ENCODE measurements at regions not wholly inside any gene's neighbourhood (a gene's known extent, or its start where the extent isn't known, plus 50 kb on each side); places are given as distances from the start of the nearest gene placed in this dataset.

- H2AFZ ChIP-seq (ENCODE audit: low read length), result no peak overlapping the region
- TF ChIP-seq, protein P1, sequence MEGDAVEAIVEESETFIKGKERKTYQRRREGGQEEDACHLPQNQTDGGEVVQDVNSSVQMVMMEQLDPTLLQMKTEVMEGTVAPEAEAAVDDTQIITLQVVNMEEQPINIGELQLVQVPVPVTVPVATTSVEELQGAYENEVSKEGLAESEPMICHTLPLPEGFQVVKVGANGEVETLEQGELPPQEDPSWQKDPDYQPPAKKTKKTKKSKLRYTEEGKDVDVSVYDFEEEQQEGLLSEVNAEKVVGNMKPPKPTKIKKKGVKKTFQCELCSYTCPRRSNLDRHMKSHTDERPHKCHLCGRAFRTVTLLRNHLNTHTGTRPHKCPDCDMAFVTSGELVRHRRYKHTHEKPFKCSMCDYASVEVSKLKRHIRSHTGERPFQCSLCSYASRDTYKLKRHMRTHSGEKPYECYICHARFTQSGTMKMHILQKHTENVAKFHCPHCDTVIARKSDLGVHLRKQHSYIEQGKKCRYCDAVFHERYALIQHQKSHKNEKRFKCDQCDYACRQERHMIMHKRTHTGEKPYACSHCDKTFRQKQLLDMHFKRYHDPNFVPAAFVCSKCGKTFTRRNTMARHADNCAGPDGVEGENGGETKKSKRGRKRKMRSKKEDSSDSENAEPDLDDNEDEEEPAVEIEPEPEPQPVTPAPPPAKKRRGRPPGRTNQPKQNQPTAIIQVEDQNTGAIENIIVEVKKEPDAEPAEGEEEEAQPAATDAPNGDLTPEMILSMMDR (IDR thresholded peaks at IDR 0.05; ENCODE audit: extremely low read depth, low read depth, low read length), result no peak
- H3K79me2 ChIP-seq (ENCODE audit: insufficient read depth, low read length), result no peaks in the 10 kb centered on the region
- no peak overlapping the region for H3K4me3 ChIP-seq (ENCODE audit: insufficient read depth, low read length)
- H3K9me3 ChIP-seq (ENCODE audit: low read depth, low read length), result no peaks in the 10 kb centered on the region
- H3K4me2 ChIP-seq (ENCODE audit: insufficient read depth, low read length), result no peak overlapping the region
- H3K36me3 ChIP-seq (ENCODE audit: insufficient read depth, low read length), result no peaks in the 10 kb centered on the region
- H3K27me3 ChIP-seq (ENCODE audit: insufficient read depth, low read length), result peaks cover 3% of the 10 kb centered on the region
- H3K4me1 ChIP-seq (ENCODE audit: insufficient read depth, low read length), result no peaks in the 10 kb centered on the region
- no peak for DNase-seq (ENCODE audit: insufficient read length, low spot score, missing footprints)
- no peaks in the 10 kb centered on the region for H4K20me1 ChIP-seq (ENCODE audit: insufficient read depth, low read length)
- no peak overlapping the region for H3K27ac ChIP-seq (ENCODE audit: low read depth, low read length)
Measured at GRCh38 chr2:235399895-235400294, 93.9 kb upstream of the AGAP1 start.

DNA sequence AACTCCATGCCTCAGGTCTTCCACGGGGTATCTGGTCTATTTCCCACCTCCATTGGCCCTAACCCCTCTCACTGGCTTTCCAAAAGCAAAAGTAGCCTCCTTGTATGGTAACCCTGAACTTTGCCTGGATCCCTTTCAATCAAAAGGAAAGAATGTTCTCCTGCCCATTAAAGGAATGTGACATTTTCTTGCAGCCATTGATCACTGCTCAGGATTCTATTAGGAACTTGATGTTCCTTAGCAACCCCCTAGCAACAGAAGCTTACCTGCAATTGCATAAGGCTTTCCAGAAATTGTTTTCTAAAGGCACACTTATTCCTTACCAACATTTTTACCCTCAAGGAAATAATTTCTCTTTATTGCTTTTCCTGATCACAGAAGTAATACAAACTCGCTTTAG lies 91.4 kb upstream of the AGAP1 start:
- no peaks in the 10 kb centered on the region for H3K79me2 ChIP-seq (ENCODE audit: insufficient read depth, low read length)
- no peaks in the 10 kb centered on the region for H4K20me1 ChIP-seq (ENCODE audit: insufficient read depth, low read length)
- no peaks in the 10 kb centered on the region for H3K9me3 ChIP-seq (ENCODE audit: low read depth, low read length)
- H3K36me3 ChIP-seq (ENCODE audit: insufficient read depth, low read length), result no peaks in the 10 kb centered on the region
- H3K27me3 ChIP-seq (ENCODE audit: insufficient read depth, low read length), result peaks cover 5% of the 10 kb centered on the region
- H3K27ac ChIP-seq (ENCODE audit: low read depth, low read length), result no peak overlapping the region
- no peak overlapping the region for H3K4me2 ChIP-seq (ENCODE audit: insufficient read depth, low read length)
- no peak for DNase-seq (ENCODE audit: insufficient read length, low spot score, missing footprints)
- no peak overlapping the region for H3K4me3 ChIP-seq (ENCODE audit: insufficient read depth, low read length)
- H2AFZ ChIP-seq (ENCODE audit: low read length), result no peak overlapping the region
- TF ChIP-seq, protein P1 (IDR thresholded peaks at IDR 0.05; ENCODE audit: extremely low read depth, low read depth, low read length), result no peak
- no peaks in the 10 kb centered on the region for H3K4me1 ChIP-seq (ENCODE audit: insufficient read depth, low read length)

DNA sequence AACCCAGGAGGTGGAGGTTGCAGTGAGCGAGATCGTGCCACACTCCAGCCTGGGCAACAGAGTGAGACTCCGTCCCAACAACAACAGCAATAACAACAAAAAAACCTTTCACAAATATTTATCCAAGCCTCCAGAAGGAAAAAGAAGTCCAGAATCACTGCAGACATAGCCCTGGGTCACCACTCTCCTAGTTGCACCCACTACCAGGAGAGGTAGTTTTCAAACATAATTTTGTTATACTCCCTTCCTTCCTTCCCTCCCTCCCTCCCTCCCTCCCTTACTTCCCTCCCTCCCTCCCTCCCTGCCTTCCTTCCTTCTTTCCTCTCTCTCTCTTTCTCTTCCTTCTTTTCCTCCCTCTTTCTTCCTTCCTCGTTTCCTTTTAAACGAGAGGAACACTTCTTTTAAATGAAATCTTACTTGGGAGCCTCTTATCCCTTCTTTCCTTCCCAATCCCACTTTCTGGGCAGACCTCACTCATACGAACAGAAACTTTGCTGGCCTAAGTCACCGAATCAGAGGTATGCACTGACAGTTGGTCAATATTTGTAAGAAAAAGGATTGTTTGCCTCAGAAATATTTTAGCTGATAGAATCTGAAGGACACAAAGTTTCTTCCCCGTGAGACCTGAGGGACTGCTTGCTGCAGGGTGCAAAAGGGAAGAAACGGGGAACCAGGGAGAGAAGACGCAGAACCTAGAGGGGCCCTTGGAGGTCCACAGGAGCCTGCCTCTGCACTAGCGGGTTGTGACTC lies 88.1 kb upstream of the AGAP1 start:
- no peaks in the 10 kb centered on the region for H4K20me1 ChIP-seq (ENCODE audit: insufficient read depth, low read length)
- TF ChIP-seq, protein P1 (IDR thresholded peaks at IDR 0.05; ENCODE audit: extremely low read depth, low read depth, low read length), result no peak
- H3K4me3 ChIP-seq (ENCODE audit: insufficient read depth, low read length), result no peak overlapping the region
- H3K4me1 ChIP-seq (ENCODE audit: insufficient read depth, low read length), result no peaks in the 10 kb centered on the region
- no peak overlapping the region for H3K4me2 ChIP-seq (ENCODE audit: insufficient read depth, low read length)
- no peaks in the 10 kb centered on the region for H3K36me3 ChIP-seq (ENCODE audit: insufficient read depth, low read length)
- H3K27ac ChIP-seq (ENCODE audit: low read depth, low read length), result no peak overlapping the region
- no peak for DNase-seq (ENCODE audit: insufficient read length, low spot score, missing footprints)
- H3K79me2 ChIP-seq (ENCODE audit: insufficient read depth, low read length), result no peaks in the 10 kb centered on the region
- peaks cover 5% of the 10 kb centered on the region for H3K27me3 ChIP-seq (ENCODE audit: insufficient read depth, low read length)
- no peaks in the 10 kb centered on the region for H3K9me3 ChIP-seq (ENCODE audit: low read depth, low read length)
- H2AFZ ChIP-seq (ENCODE audit: low read length), result no peak overlapping the region

- DNase-seq (ENCODE audit: insufficient read length, low spot score, missing footprints), result no peak
- Histone ChIP-seq H3K4me1 (ENCODE audit: insufficient read depth, low read length) (no peaks in the 10 kb centered on the region), H3K27me3 (ENCODE audit: insufficient read depth, low read length) (peaks cover 5% of the 10 kb centered on the region), H3K36me3 (ENCODE audit: insufficient read depth, low read length) (no peaks in the 10 kb centered on the region), H3K27ac (ENCODE audit: low read depth, low read length) (no peak overlapping the region), H3K79me2 (ENCODE audit: insufficient read depth, low read length) (no peaks in the 10 kb centered on the region), H2AFZ (ENCODE audit: low read length) (no peak overlapping the region), H3K4me2 (ENCODE audit: insufficient read depth, low read length) (no peak overlapping the region), H3K4me3 (ENCODE audit: insufficient read depth, low read length) (no peak overlapping the region), H3K9me3 (ENCODE audit: low read depth, low read length) (no peaks in the 10 kb centered on the region), H4K20me1 (ENCODE audit: insufficient read depth, low read length) (no peaks in the 10 kb centered on the region)
- TF ChIP-seq, protein P1 (IDR thresholded peaks at IDR 0.05; ENCODE audit: extremely low read depth, low read depth, low read length), result no peak
Measured at GRCh38 chr2:235406430-235406829, 87.4 kb upstream of the AGAP1 start.
